Natural killer cell (primary cell): ENCODE measurements at regions not wholly inside any gene's neighbourhood (a gene's known extent, or its start where the extent isn't known, plus 50 kb on each side); places are given as distances from the start of the nearest gene placed in this dataset.
"Not testable (repeated sequence)": the region's sequence is repeated elsewhere in the genome, so short reads cannot be mapped to it uniquely, and the experiment has no call there.

ENCODE experiments used
- ATAC-seq, 3 donors: fragments of 150-1000 bp in 2 of 3; fragments of 200-7000 bp in 1 of 3; cut with Tn5 transposase; 1 replicate in 1 of 3; 2 replicates in 2 of 3; pipeline ENCODE4 v1.10.0; 2021; ENCODE audit warnings: mild to moderate bottlenecking in 2 of 3, moderate library complexity in 2 of 3
- DNase-seq, 2 donors: peaks; one replicate each; pipeline versions ENCODE4 v3.0.0 to v3.0.0-alpha.2; 2013 to 2021; ENCODE audit warnings: mixed read lengths in 1 of 2
- H3K27ac ChIP-seq: one replicate; pipeline ENCODE4 v1.5.1; 2013; ENCODE audit warnings: mild to moderate bottlenecking, low read length
- H3K27me3 ChIP-seq: one replicate; pipeline ENCODE4 v1.6.1; 2013; ENCODE audit warnings: low read length; ENCODE audit not compliant: control insufficient read depth, insufficient read depth
- H3K36me3 ChIP-seq: one replicate; pipeline ENCODE4 v1.6.1; 2013; ENCODE audit warnings: low read length; ENCODE audit not compliant: control insufficient read depth, insufficient read depth
- H3K4me1 ChIP-seq: one replicate; pipeline ENCODE4 v1.6.1; 2013; ENCODE audit warnings: low read length; ENCODE audit not compliant: control insufficient read depth, insufficient read depth
- H3K4me3 ChIP-seq: one replicate; pipeline ENCODE4 v1.5.1; 2013; ENCODE audit warnings: low read length
- H3K9me3 ChIP-seq: one replicate; pipeline ENCODE4 v1.6.1; 2013; ENCODE audit warnings: low read length; ENCODE audit not compliant: control insufficient read depth, insufficient read depth
- H3K27ac Mint-ChIP-seq, 2 donors: one replicate each; pipeline ENCODE4 v1.8.0; 2022; ENCODE audit warnings: mild to moderate bottlenecking in 2 of 2, mixed read lengths in 2 of 2, moderate library complexity in 1 of 2
- H3K27me3 Mint-ChIP-seq, 2 donors: one replicate each; pipeline ENCODE4 v1.8.0; 2022; ENCODE audit warnings: low read depth in 2 of 2, mixed read lengths in 2 of 2
- H3K36me3 Mint-ChIP-seq: one replicate; pipeline ENCODE4 v1.8.0; 2022; ENCODE audit warnings: mixed read lengths
- H3K4me1 Mint-ChIP-seq, 2 donors: one replicate each; pipeline ENCODE4 v1.8.0; 2022; ENCODE audit warnings: mixed read lengths in 2 of 2
- H3K4me3 Mint-ChIP-seq: one replicate; pipeline ENCODE4 v1.8.0; 2022; ENCODE audit warnings: mild to moderate bottlenecking, moderate library complexity, mixed read lengths
- H3K9me3 Mint-ChIP-seq, 2 donors: one replicate each; pipeline ENCODE4 v1.8.0; 2022; ENCODE audit warnings: mixed read lengths in 2 of 2
- CTCF ChIP-seq: fragments of 200-600 bp; IDR thresholded peaks from one replicate; pipeline ENCODE4 v1.8.0; 2022; ENCODE audit warnings: antibody characterized with exemption
- WGBS: methylation state at CpG from one replicate; pipeline ENCODE4 v1.1.7; 2013; ENCODE audit warnings: missing lambda C conversion rate; ENCODE audit not compliant: insufficient coverage; 5-methylcytosine and 5-hydroxymethylcytosine counted together
- intact Hi-C: fragments of 100-400 bp; cut with micrococcal nuclease; formaldehyde crosslinking; loops from one replicate; pipeline ENCODE4 v1.14.2; 2022

GRCh38 chr13:82076496-82076895 is 1735.6 kb upstream of the SPRY2 start:
- 96% methylated on average over 4 of the region's 5 CpGs for WGBS

GRCh38 chr13:82070416-82070815 is 1729.5 kb upstream of the SPRY2 start:
- no peak for TF ChIP-seq CTCF
- Mint-ChIP-seq H3K27ac (no peak overlapping the region), H3K27me3 (no peaks in the 10 kb centered on the region), H3K4me1 (no peaks in the 10 kb centered on the region), H3K36me3 (peaks cover 19% of the 10 kb centered on the region), H3K4me3 (no peak overlapping the region), H3K9me3 (peaks cover 13 to 27% of the 10 kb centered on the region in 2 donors)
- DNase-seq (no peak), ATAC-seq (no peak)
- peaks cover 14% of the 10 kb centered on the region for H3K9me3 ChIP-seq
- no peaks in the 10 kb centered on the region for H3K27me3 ChIP-seq
- intact Hi-C loops: no loop called here
- H3K36me3 ChIP-seq: no peaks in the 10 kb centered on the region
- no peak overlapping the region for H3K4me3 ChIP-seq
- H3K27ac ChIP-seq: no peak overlapping the region
- WGBS: 60% methylated on average over 1 of the region's 1 CpG
- no peaks in the 10 kb centered on the region for H3K4me1 ChIP-seq

More at GRCh38 chr13:82076496-82076895, 1735.6 kb upstream of the SPRY2 start:
- Histone ChIP-seq H3K4me1 (no peaks in the 10 kb centered on the region), H3K27me3 (no peaks in the 10 kb centered on the region), H3K4me3 (no peak overlapping the region), H3K36me3 (no peaks in the 10 kb centered on the region), H3K9me3 (peaks cover 5% of the 10 kb centered on the region), H3K27ac (no peak overlapping the region)
- Mint-ChIP-seq H3K36me3 (peaks cover 5% of the 10 kb centered on the region), H3K4me3 (no peak overlapping the region), H3K4me1 (no peaks in the 10 kb centered on the region), H3K9me3 (peaks cover 9% of the 10 kb centered on the region in 2 donors), H3K27ac (no peak overlapping the region), H3K27me3 (no peaks in the 10 kb centered on the region)
- DNase-seq: no peak
- TF ChIP-seq CTCF: no peak
- ATAC-seq: no peak
- intact Hi-C loops: no loop called here

- no peaks in the 10 kb centered on the region for H3K27me3 ChIP-seq
- intact Hi-C loops: no loop called here
- no peaks in the 10 kb centered on the region for H3K4me1 ChIP-seq
- H3K4me3 ChIP-seq: no peak overlapping the region
- H3K36me3 ChIP-seq: no peaks in the 10 kb centered on the region
- 100% methylated on average over 1 of the region's 4 CpGs for WGBS
- DNase-seq (no peak), ATAC-seq (no peak)
- H3K9me3 Mint-ChIP-seq: peaks cover 9 to 24% of the 10 kb centered on the region in 2 donors
- no peak overlapping the region for H3K27ac ChIP-seq
- H3K27ac Mint-ChIP-seq: no peak overlapping the region
- H3K9me3 ChIP-seq: no peaks in the 10 kb centered on the region
- no peak overlapping the region for H3K4me3 Mint-ChIP-seq
- H3K4me1 Mint-ChIP-seq: no peaks in the 10 kb centered on the region
- no peak for TF ChIP-seq CTCF
- no peaks in the 10 kb centered on the region for H3K36me3 Mint-ChIP-seq
- H3K27me3 Mint-ChIP-seq: no peaks in the 10 kb centered on the region
These were observed 1721.8 kb upstream of the SPRY2 start for GRCh38 chr13:82062772-82063171.

GRCh38 chr13:82058364-82058763 is 1717.4 kb upstream of the SPRY2 start:
- no peaks in the 10 kb centered on the region for H3K4me1 Mint-ChIP-seq
- no peaks in the 10 kb centered on the region for H3K9me3 ChIP-seq
- intact Hi-C loops: no loop called here
- no peaks in the 10 kb centered on the region for H3K27me3 Mint-ChIP-seq
- no peak for DNase-seq
- H3K4me3 Mint-ChIP-seq: no peak overlapping the region
- H3K27ac ChIP-seq: no peak overlapping the region
- H3K9me3 Mint-ChIP-seq: peaks cover 10 to 18% of the 10 kb centered on the region in 2 donors
- H3K27ac Mint-ChIP-seq: no peak overlapping the region
- H3K4me1 ChIP-seq: no peaks in the 10 kb centered on the region
- ATAC-seq: no peak
- no peaks in the 10 kb centered on the region for H3K36me3 Mint-ChIP-seq
- H3K36me3 ChIP-seq: no peaks in the 10 kb centered on the region
- WGBS: no CpG with 5 or more reads among the region's 2 CpGs
- no peak overlapping the region for H3K4me3 ChIP-seq
- no peaks in the 10 kb centered on the region for H3K27me3 ChIP-seq
- TF ChIP-seq CTCF: no peak

GRCh38 chr13:82045316-82045715 is 1704.4 kb upstream of the SPRY2 start:
- H3K27me3 Mint-ChIP-seq: not testable (repeated sequence)

More at GRCh38 chr13:82045316-82045715, 1704.4 kb upstream of the SPRY2 start:
- 95% methylated on average over 14 of the region's 23 CpGs for WGBS
- ATAC-seq, H3K27me3 ChIP-seq, H3K4me1 Mint-ChIP-seq, DNase-seq, H3K4me3 Mint-ChIP-seq, H3K4me1 ChIP-seq, H3K36me3 ChIP-seq, intact Hi-C loops, H3K4me3 ChIP-seq, H3K9me3 Mint-ChIP-seq, H3K27ac Mint-ChIP-seq, H3K27ac ChIP-seq, H3K9me3 ChIP-seq: not testable (repeated sequence)
- H3K36me3 Mint-ChIP-seq: peaks cover 13% of the 10 kb centered on the region
